Naive B cell (primary cell): ENCODE measurements at regions not wholly inside any gene's neighbourhood (a gene's known extent, or its start where the extent isn't known, plus 50 kb on each side); places are given as distances from the start of the nearest gene placed in this dataset.

Source experiments
- ATAC-seq, 2 donors: fragments of 150-1000 bp; cut with Tn5 transposase; 2 replicates each; pipeline ENCODE4 v1.10.0; 2021; ENCODE audit warnings: low read depth in 2 of 2, mild to moderate bottlenecking in 2 of 2, moderate library complexity in 2 of 2
- DNase-seq: peaks from one replicate; pipeline ENCODE4 v3.0.0; 2022
- H3K27ac Mint-ChIP-seq, 6 donors: one replicate each; pipeline ENCODE4 v1.8.0; 2020 to 2022; ENCODE audit warnings: mild to moderate bottlenecking in 6 of 6, mixed read lengths in 6 of 6, moderate library complexity in 5 of 6, inconsistent platforms in 2 of 6
- H3K27me3 Mint-ChIP-seq, 3 donors: one replicate each; pipeline ENCODE4 v1.8.0; 2021 to 2022; ENCODE audit warnings: mixed read lengths in 3 of 3, mild to moderate bottlenecking in 1 of 3
- H3K36me3 Mint-ChIP-seq, 2 donors: one replicate each; pipeline ENCODE4 v1.8.0; 2020 to 2022; ENCODE audit warnings: mixed read lengths in 2 of 2, inconsistent platforms in 1 of 2, mild to moderate bottlenecking in 1 of 2
- H3K4me1 Mint-ChIP-seq, 3 donors: one replicate each; pipeline ENCODE4 v1.8.0; 2020 to 2022; ENCODE audit warnings: mixed read lengths in 3 of 3, inconsistent platforms in 1 of 3, mild to moderate bottlenecking in 1 of 3, moderate library complexity in 1 of 3
- H3K4me3 Mint-ChIP-seq, 8 donors: one replicate each; pipeline ENCODE4 v1.8.0; 2020 to 2022; ENCODE audit warnings: mild to moderate bottlenecking in 8 of 8, mixed read lengths in 8 of 8, moderate library complexity in 8 of 8, inconsistent platforms in 2 of 8
- H3K9me3 Mint-ChIP-seq, 7 donors: one replicate each; pipeline ENCODE4 v1.8.0; 2020 to 2022; ENCODE audit warnings: mixed read lengths in 7 of 7, mild to moderate bottlenecking in 5 of 7, inconsistent platforms in 2 of 7, moderate library complexity in 1 of 7

DNA sequence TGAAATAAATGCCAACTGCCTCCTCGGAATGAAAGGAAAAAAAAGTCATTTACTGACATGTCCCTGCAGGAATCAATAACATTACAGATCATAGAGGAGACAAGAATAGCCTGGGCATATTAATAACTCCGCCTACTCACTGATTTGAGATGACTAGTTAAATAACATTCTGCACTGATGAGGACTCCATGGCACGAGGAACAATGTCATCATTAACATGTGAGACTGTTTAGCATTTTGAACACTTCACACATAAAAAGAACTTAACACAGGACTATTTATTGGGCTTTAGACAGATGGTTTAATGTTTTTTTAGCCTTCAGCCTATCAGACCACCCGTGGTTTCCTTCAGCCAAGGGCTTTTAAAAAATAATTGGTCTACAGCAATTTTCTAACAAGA is 170.1 kb downstream of the OLFM4 start:
- ATAC-seq (no peak), DNase-seq (no peak)
- H3K4me3 Mint-ChIP-seq, result no peak overlapping the region
- no peaks in the 10 kb centered on the region for H3K36me3 Mint-ChIP-seq
- no peak overlapping the region for H3K27ac Mint-ChIP-seq
- H3K4me1 Mint-ChIP-seq, result no peaks in the 10 kb centered on the region
- peaks cover 11 to 25% (median 19%) of the 10 kb centered on the region in 3 donors for H3K27me3 Mint-ChIP-seq
- peaks cover 0 to 18% (median 3%) of the 10 kb centered on the region in 7 donors for H3K9me3 Mint-ChIP-seq

DNA sequence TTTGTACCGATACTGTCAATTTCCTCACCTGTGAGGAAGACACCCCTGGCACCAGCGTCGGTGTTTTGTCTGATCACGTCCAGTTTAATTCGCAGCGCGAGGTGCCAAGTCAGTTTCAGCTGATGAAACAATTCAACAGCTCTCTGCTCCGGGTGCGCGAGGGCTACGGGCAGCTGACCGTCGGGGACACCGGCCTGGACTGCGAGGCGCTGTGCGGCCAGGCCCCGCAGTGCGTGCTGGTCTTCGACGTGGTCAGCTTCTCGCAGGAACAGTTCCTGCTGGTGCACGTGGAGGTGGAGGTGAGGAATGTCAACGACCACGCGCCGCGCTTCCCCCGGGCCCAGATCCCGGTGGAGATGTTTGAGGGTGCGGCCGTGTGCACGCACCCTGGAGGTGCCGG is 171.5 kb downstream of the OLFM4 start:
- Mint-ChIP-seq H3K27ac (no peak overlapping the region), H3K36me3 (no peaks in the 10 kb centered on the region), H3K9me3 (peaks cover 0 to 21% (median 3%) of the 10 kb centered on the region in 7 donors), H3K27me3 (peaks cover 15 to 35% (median 26%) of the 10 kb centered on the region in 3 donors), H3K4me3 (no peak overlapping the region), H3K4me1 (no peaks in the 10 kb centered on the region)
- ATAC-seq, result no peak
- no peak for DNase-seq

DNA sequence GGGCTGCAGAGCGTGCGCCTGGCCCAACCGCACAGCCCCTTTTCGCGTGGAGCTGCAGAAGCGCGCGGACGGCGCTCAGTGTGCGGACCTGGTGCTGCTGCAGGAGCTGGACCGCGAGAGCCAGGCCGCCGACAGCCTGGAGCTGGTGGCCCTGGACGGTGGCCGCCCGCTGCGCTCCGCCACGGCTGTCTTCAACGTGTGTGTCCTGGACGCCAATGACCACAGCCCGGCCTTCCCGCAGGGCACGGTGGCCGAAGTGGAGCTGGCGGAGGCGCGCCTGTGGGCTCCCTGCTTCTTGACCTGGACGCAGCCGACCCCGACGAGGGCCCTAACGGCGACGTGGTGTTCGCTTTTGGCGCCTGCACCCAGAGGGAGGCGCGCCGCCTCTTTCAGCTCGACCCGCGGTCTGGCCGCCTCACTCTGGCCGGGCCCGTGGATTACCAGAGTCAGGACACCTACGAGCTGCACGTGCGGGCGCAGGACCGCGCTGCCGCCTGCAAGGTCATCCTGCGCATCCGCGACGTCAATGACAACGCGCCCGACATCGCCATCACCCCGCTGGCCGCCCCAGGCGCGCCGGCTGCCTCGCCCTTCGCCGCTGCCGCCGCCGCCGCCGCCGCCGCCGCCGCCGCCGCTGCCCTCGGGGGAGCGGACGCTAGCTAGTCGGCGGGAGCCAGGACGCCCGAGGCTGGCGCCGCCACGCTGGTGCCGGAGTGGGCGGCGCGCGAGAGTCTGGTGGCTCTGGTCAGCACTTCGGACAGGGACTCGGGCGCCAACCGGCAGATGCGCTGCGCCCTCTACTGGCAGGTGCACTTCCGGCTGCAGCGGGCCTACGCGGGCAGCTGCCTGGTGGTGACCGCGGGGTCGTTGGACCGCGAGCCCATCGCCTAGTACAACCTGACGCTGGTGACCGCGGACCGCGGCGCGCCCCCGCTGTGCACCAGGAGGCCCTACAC is 172.2 kb downstream of the OLFM4 start:
- Mint-ChIP-seq H3K27ac (no peak overlapping the region), H3K4me1 (no peaks in the 10 kb centered on the region), H3K4me3 (no peak overlapping the region), H3K36me3 (no peaks in the 10 kb centered on the region), H3K27me3 (peaks cover 18 to 36% (median 26%) of the 10 kb centered on the region in 3 donors), H3K9me3 (peaks cover 0 to 21% (median 4%) of the 10 kb centered on the region in 7 donors)
- DNase-seq, result no peak
- ATAC-seq, result no peak

DNA sequence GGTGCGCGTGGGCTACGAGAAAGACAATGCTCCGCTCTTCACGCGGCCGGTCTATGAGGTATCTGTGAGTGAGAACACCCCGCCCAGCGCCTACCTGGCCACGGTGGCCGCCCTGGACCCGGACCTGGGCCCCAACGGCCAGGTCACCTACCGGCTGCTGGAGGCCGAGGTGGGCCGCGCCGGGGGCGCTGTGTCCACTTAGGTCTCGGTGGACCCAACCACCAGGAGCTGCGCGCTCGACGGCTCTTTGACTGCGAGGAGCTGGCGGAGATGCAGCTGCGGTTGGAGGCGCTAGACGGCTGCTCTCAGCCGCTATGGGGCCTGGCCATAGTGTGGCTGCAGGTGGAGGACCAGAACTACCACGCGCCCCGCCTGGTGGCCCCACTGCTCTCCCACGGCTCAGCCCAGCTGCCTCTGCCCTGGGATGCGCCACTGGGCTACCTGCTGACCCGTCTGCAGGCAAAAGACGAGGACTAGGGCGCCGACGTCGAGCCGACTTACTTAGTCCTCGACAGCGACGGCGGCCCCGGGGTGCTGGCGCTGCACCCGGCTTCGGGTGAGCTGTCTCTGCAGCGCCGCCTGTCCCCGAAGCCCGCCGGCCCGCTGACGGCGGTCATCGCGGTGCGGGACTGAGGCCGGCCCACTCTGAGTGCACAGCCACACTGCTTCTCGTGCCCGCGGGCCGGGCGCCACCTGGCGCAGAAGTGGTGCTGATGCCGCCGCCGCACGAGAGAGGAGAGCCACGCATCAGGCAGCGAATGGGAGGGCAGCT is 173.0 kb downstream of the OLFM4 start:
- H3K9me3 Mint-ChIP-seq, result peaks cover 0 to 21% (median 4%) of the 10 kb centered on the region in 7 donors
- H3K4me1 Mint-ChIP-seq, result no peaks in the 10 kb centered on the region
- H3K4me3 Mint-ChIP-seq, result no peak overlapping the region
- peaks cover 18 to 36% (median 26%) of the 10 kb centered on the region in 3 donors for H3K27me3 Mint-ChIP-seq
- DNase-seq, result no peak
- H3K27ac Mint-ChIP-seq, result no peak overlapping the region
- ATAC-seq, result no peak
- no peaks in the 10 kb centered on the region for H3K36me3 Mint-ChIP-seq

DNA sequence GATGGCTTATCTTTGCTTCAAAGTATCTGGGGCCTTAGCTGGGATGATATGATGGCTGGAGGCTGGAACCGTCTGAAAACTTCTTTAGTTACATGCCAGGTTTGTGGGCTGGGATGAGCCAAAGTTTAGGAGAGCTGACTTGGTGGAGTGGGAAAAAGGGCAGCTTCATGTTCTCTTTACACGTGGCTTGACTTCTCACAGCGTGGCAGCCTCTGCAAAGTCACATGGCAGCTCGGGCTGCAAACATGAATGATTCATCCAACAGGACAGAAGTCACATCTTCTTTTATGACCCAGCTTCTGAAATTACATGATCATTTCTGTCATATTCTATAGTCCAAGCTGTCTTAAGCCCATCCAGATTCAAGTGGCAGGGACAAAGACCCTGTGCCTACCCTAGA is 176.0 kb downstream of the OLFM4 start:
- H3K27me3 Mint-ChIP-seq, result peaks cover 11 to 27% (median 20%) of the 10 kb centered on the region in 3 donors
- H3K4me3 Mint-ChIP-seq, result no peak overlapping the region
- ATAC-seq (no peak), DNase-seq (no peak)
- H3K36me3 Mint-ChIP-seq, result no peaks in the 10 kb centered on the region
- no peak overlapping the region for H3K27ac Mint-ChIP-seq
- H3K9me3 Mint-ChIP-seq, result peaks cover 0 to 15% (median 5%) of the 10 kb centered on the region in 7 donors
- no peaks in the 10 kb centered on the region for H3K4me1 Mint-ChIP-seq

DNA sequence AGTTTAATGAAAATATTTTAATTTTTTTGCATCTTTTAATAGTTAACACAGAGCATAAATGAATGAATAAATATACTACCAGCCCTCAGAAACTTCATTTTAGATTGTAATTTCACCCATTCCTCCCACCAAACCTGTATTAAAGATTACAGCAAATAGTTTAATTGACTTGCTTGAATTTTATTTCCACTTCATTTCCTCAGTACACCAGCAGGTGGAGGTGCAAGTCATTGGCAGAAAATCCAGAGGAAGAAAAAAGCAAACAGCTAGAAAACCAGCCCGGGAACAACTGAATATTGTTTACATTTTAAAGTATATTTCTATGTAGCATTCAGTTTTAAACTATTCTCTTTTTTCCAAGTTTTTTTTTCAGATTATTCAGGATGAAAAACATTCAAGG is 177.8 kb downstream of the OLFM4 start:
- DNase-seq, result no peak
- Mint-ChIP-seq H3K36me3 (no peaks in the 10 kb centered on the region), H3K4me1 (no peaks in the 10 kb centered on the region), H3K27me3 (peaks cover 8 to 24% (median 23%) of the 10 kb centered on the region in 3 donors), H3K4me3 (no peak overlapping the region), H3K27ac (no peak overlapping the region), H3K9me3 (peaks cover 0 to 12% (median 5%) of the 10 kb centered on the region in 7 donors)
- ATAC-seq, result no peak

DNA sequence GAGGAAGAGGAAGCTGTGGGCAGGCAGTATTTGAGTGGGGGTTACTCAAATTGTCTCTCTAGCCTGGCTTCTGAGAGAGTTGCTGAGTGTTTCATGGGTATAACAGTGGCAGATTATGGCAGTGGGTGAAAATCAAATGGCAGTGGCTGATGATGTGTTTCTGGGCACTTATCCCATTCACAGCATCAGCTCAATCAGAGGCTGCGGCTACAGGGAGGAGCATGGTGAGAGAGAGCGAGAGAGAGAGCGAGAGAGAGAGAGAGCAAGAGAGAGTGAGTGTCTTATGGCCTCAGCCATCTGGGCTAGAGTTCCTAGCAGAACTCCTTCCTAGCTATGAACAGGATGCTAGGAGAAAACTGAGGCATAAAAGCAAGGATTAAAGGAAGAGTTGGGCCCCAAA is 178.9 kb downstream of the OLFM4 start:
- Mint-ChIP-seq H3K4me3 (peak overlapping the region in 1 of 8 donors; percentile 29), H3K27me3 (peaks cover 8 to 23% (median 16%) of the 10 kb centered on the region in 3 donors), H3K9me3 (peaks cover 0 to 11% (median 5%) of the 10 kb centered on the region in 7 donors), H3K4me1 (no peaks in the 10 kb centered on the region), H3K36me3 (no peaks in the 10 kb centered on the region), H3K27ac (no peak overlapping the region)
- no peak for DNase-seq
- no peak for ATAC-seq

DNA sequence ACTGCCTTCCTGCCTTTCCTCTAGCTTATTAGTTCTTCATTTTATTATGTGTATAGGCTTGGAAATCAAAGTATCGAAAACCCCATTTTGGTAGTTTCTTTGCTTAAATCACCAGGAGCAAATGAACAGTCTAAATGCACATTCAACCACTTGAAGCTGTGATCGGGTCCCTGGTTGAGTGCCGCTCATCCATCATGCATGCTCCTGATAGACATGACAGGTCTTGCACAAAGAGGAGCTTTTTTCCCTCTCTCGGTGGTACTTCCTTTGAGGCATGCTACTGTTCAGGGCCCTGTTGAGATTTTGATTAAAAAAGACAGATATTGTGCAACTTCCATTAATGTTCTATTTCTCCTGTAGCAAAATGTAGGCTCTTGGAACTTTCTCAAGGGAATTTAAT is 185.8 kb downstream of the OLFM4 start:
- peaks cover 0 to 2% (median 0%) of the 10 kb centered on the region in 7 donors for H3K9me3 Mint-ChIP-seq
- H3K4me1 Mint-ChIP-seq, result no peaks in the 10 kb centered on the region
- ATAC-seq, result no peak
- peaks cover 0 to 5% (median 0%) of the 10 kb centered on the region in 3 donors for H3K27me3 Mint-ChIP-seq
- H3K27ac Mint-ChIP-seq, result no peak overlapping the region
- no peak for DNase-seq
- no peak overlapping the region for H3K4me3 Mint-ChIP-seq
- H3K36me3 Mint-ChIP-seq, result no peaks in the 10 kb centered on the region

DNA sequence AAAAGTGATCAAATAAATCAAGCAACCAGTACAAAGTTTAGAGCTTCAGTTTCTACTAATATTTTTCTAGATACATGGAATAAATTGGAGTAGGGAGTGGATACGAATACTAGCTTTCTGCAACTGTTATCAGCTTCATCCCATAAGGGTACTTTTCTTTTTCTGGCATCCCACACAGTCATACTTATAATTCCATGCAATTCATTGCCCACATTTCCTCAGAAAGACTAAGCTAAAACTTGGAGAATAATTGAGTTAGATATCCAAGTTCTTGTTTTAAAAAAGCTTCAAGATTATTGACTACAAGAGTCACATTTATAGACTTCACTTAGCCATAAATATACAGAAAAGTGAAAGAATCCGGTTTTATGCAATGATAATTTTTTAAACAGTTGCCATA is 186.9 kb downstream of the OLFM4 start:
- DNase-seq, result no peak
- peaks cover 0 to 2% (median 0%) of the 10 kb centered on the region in 7 donors for H3K9me3 Mint-ChIP-seq
- H3K27ac Mint-ChIP-seq, result no peak overlapping the region
- ATAC-seq, result no peak
- no peaks in the 10 kb centered on the region for H3K36me3 Mint-ChIP-seq
- no peaks in the 10 kb centered on the region for H3K27me3 Mint-ChIP-seq
- no peak overlapping the region for H3K4me3 Mint-ChIP-seq
- no peaks in the 10 kb centered on the region for H3K4me1 Mint-ChIP-seq

DNA sequence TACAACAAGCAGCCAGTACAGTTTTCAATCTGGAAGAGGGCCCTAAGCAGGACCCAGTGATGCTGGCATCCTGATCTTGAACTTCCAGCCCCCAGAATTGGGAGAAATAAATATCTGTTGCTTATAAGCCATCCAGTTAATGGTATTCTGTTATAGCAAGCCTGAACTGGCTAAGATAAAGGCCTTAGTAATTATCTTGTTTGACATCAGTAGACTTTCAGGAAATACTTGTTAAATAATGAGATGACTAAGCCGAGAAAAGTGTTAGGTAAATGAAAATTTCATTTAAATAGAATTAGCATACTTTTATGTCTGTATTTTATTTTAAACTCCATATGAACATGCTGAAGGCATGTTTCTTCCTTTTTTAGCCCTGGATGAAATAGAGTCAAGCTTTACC is 188.2 kb downstream of the OLFM4 start:
- Mint-ChIP-seq H3K9me3 (peaks cover 0 to 6% (median 0%) of the 10 kb centered on the region in 7 donors), H3K4me3 (no peak overlapping the region), H3K4me1 (no peaks in the 10 kb centered on the region), H3K27ac (no peak overlapping the region), H3K36me3 (no peaks in the 10 kb centered on the region), H3K27me3 (no peaks in the 10 kb centered on the region)
- DNase-seq (no peak), ATAC-seq (no peak)

DNA sequence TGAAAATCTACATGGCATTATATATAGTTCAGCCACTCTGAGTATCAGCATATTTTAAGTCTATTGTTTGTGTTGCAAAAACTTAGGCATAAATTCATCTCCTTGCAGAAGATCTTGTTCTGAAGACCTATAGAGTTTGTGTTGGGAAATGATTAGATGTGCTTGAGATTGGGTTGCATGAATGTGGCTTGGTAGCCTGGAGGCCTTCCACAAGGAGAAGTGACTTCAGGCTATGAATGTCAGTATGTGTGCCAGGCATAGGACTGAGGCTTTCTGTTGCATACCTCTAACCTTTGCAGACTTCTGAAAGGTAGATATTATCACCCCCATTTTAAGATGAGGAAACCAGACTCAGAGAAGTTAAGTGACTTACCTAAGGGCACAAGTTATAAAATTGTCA is 188.6 kb downstream of the OLFM4 start:
- H3K4me1 Mint-ChIP-seq, result no peaks in the 10 kb centered on the region
- H3K27ac Mint-ChIP-seq, result no peak overlapping the region
- H3K27me3 Mint-ChIP-seq, result no peaks in the 10 kb centered on the region
- H3K9me3 Mint-ChIP-seq, result peaks cover 0 to 6% (median 2%) of the 10 kb centered on the region in 7 donors
- DNase-seq (no peak), ATAC-seq (no peak)
- H3K4me3 Mint-ChIP-seq, result no peak overlapping the region
- H3K36me3 Mint-ChIP-seq, result no peaks in the 10 kb centered on the region

DNA sequence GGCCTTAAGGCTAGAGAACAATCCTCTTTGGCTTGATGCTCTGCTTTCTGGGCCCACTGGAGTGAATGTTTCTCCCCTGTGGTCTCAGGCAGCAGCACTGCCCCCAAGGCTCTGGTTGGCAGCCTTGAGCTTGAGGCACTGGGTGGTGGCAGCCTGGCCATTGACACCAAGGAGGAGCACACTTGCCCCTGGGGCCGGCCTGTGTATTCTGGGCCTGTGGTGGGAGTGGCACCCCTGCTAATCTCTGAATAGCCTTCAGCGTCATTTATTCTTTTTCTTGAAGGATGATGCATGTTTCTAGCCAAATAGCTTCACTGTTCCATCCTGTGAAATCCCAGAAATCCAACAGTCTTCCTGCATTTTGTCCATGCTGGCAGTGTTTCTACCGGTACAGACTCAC is 191.4 kb downstream of the OLFM4 start:
- ATAC-seq (no peak), DNase-seq (no peak)
- Mint-ChIP-seq H3K27me3 (no peaks in the 10 kb centered on the region), H3K4me1 (no peaks in the 10 kb centered on the region), H3K4me3 (no peak overlapping the region), H3K27ac (no peak overlapping the region), H3K9me3 (peaks cover 4 to 20% (median 7%) of the 10 kb centered on the region in 7 donors), H3K36me3 (no peaks in the 10 kb centered on the region)

DNA sequence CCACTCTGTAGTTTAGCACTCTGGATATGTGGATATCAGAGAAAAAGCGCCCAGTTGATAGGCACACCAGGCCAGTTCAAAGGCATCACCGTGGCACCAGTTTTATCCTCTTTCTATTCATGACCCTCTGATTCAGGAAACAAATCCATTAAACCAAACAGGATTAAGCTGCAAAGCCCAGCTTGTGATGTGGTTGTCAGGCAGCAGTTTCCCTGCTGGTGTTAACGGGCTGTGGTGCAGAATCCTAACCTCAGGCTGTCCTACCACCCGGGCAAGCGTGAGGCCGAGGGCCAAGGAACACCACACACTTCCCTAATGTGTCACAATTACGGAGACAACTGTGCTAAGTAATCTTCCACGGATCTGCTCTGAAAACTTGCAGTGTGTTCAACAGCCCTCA is 209.1 kb downstream of the OLFM4 start:
- Mint-ChIP-seq H3K4me3 (no peak overlapping the region), H3K4me1 (no peaks in the 10 kb centered on the region), H3K27me3 (no peaks in the 10 kb centered on the region), H3K27ac (no peak overlapping the region), H3K36me3 (no peaks in the 10 kb centered on the region), H3K9me3 (no peaks in the 10 kb centered on the region)
- ATAC-seq, result no peak
- DNase-seq, result no peak

DNA sequence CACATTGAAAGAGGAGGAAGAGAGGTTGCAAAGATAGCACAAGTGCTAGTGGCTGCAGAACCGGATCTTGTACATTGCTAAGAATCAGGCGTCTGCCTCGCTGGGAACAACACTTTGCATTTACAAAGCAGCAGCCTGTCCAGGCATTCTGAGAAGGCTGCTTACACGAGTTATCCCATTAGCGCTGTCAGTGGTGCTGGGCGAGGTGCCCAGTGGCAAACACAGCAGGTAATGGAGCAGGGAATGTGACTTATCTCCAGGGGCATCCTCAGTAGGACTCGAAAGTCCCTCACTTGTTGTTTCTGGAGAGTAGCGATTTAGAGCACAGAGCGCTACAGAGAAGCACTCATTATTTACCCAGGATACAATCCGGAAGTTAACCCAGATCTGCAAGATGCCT is 209.6 kb downstream of the OLFM4 start:
- H3K4me1 Mint-ChIP-seq, result no peaks in the 10 kb centered on the region
- no peak overlapping the region for H3K27ac Mint-ChIP-seq
- ATAC-seq (no peak), DNase-seq (no peak)
- no peaks in the 10 kb centered on the region for H3K9me3 Mint-ChIP-seq
- H3K27me3 Mint-ChIP-seq, result no peaks in the 10 kb centered on the region
- H3K4me3 Mint-ChIP-seq, result no peak overlapping the region
- H3K36me3 Mint-ChIP-seq, result no peaks in the 10 kb centered on the region
